Breast epithelium (tissue), 4 donors: ENCODE measurements at regions not wholly inside any gene's neighbourhood (a gene's known extent, or its start where the extent isn't known, plus 50 kb on each side); places are given as distances from the start of the nearest gene placed in this dataset.
"Not testable (repeated sequence)": the region's sequence is repeated elsewhere in the genome, so short reads cannot be mapped to it uniquely, and the experiment has no call there.

Experiments used
- DNase-seq, 2 donors: peaks; one replicate each; pipeline ENCODE4 v3.0.0-alpha.2; 2019; ENCODE audit warnings: low spot score in 2 of 2
- H3K27ac ChIP-seq, 2 donors: fragments of 200-600 bp; sonication (generic) in 1 of 2; one replicate each; pipeline ENCODE4 v1.5.1; 2016 to 2019; ENCODE audit warnings: mild to moderate bottlenecking in 1 of 2
- H3K27me3 ChIP-seq, 2 donors: fragments of 200-600 bp; sonication (generic) in 1 of 2; one replicate each; pipeline versions ENCODE4 v1.5.1 to v1.6.0; 2017 to 2019; ENCODE audit warnings: control low read depth in 1 of 2, mild to moderate bottlenecking in 1 of 2
- H3K36me3 ChIP-seq: fragments of 200-600 bp; one replicate; pipeline ENCODE4 v1.5.1; 2019
- H3K4me1 ChIP-seq, 2 donors: fragments of 200-600 bp; sonication (generic); one replicate each; pipeline ENCODE4 v1.5.1; 2016 to 2019; ENCODE audit warnings: control low read depth in 1 of 2
- H3K4me3 ChIP-seq, 3 donors: fragments of 200-600 bp; sonication (generic); 1 replicate in 2 of 3; 2 replicates in 1 of 3; pipeline ENCODE4 v1.5.1; 2016 to 2019; ENCODE audit warnings: mild to moderate bottlenecking in 3 of 3, moderate library complexity in 2 of 3
- H3K9me3 ChIP-seq, 2 donors: fragments of 200-600 bp; sonication (generic) in 1 of 2; one replicate each; pipeline ENCODE4 v1.5.1; 2016 to 2019; ENCODE audit warnings: control low read depth in 1 of 2
- intact Hi-C: fragments of 100-400 bp; cut with DNase I; formaldehyde crosslinking; loops from one replicate; pipeline ENCODE4 v1.15.1; 2023; ENCODE audit warnings: low total_unique reads

DNA sequence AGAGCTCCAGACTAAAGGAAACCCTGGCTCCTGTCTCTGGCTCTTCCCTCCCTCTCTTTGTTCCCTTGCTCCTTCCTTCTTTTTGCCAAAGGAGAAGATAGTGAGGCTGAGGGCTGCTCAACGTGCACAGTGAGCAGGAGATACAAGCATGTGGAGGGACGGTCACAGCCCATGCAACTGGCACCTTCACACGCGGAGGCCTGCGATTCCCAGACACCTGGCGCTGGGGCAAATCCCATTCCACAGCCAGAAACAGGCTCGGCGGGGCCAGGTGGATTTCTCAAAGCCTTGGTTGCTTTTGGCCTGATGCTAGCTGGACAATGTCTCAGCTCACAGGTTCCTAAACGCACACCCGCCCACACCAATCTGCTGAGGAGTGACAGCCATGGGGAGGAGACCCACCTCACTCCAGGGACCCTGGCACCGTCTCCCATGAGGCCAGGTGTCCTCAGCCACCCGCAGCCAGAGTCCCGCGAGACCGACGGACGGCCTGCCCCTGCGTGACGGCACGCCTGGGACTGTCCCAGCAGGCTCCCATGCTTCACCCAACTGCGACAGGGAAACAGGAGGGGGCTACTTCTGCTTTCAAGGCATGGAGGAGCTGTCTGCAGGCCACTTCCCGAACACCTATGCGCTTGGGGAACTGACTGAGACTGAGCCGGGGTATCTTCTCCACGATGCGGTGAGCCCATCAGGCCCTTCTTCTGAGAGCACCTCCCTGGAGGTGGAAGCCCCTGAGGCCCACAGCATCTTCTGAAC is 56.2 kb upstream of the SPN start:
- H3K4me1 ChIP-seq, DNase-seq, H3K27ac ChIP-seq, H3K4me3 ChIP-seq, H3K36me3 ChIP-seq, H3K9me3 ChIP-seq, H3K27me3 ChIP-seq, intact Hi-C loops: not testable (repeated sequence)

DNA sequence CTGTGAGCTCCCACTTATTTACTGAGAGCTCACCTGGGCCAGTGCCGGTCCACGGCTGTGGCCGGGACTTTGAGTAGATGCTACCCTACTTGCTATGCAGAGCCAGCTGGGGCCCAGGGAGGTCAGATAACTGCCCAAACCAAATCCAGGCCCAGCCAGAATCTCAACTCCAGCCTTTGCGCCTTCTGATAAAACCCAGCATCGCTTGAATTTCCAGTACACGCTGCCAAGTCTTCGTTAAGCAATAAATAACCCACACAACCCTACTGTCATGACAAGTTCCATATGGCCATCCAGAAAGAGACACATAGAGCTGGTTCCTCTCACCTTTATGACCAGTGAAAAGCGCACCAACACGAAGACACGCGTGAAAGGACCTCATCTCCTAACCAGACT is 55.6 kb upstream of the SPN start:
- H3K27ac ChIP-seq, H3K4me1 ChIP-seq, H3K27me3 ChIP-seq, intact Hi-C loops, DNase-seq, H3K4me3 ChIP-seq, H3K9me3 ChIP-seq, H3K36me3 ChIP-seq: not testable (repeated sequence)

DNA sequence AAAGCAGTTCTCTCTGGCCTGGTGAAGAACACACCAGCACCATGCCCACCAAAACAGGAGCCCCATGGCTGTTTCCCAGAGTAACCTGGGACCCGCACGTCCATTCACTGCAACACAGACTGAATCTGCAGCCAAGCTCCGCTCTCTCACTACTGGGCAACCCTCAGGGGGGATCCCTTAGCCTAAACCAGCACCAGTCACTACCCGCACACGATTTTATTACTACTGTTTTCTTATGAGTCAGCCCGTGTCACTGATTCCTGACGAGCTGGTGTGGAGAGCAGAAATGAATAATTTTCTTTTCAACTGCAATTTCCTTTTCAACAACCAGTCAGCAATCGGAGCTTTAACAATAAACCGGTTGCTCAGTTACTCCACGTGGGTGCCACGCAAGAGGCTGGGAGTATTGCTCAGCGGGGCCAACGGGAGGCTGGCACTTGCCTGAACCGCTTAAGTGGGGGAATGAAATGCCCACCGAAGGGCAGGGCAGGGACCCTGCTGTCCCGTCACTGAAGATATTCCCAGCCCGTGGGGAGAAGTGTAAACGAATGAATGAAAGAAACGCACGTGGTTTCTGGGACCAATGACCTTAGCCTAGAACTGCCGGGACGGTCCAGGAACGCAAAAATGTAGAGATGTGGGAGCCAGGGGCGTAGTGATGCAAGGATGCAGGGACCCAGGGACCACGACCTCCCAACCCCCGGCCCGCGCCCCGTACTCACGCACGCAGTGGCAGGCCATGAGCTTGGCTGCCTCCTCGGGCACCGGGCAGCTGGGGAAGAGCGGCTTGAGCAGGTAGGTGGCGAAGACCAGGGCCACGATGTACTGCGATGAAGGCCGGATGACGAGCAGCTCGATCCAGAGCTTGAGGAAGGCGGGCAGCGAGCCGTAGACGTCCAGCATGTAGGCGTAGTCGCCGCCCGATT is 50.4 kb upstream of the SPN start:
- Histone ChIP-seq H3K27ac (peak overlapping the region in 1 of 2 donors; percentile 58), H3K4me3 (peak overlapping the region; percentile 41 to 78 (median 69))
- H3K9me3 ChIP-seq, H3K4me1 ChIP-seq, H3K27me3 ChIP-seq, H3K36me3 ChIP-seq, intact Hi-C loops, DNase-seq: not testable (repeated sequence)
